Muscle layer of duodenum (tissue), 2 donors: ENCODE measurements at regions not wholly inside any gene's neighbourhood (a gene's known extent, or its start where the extent isn't known, plus 50 kb on each side); places are given as distances from the start of the nearest gene placed in this dataset.

Experiments
- H3K27ac ChIP-seq: one replicate; pipeline ENCODE4 v1.7.0; 2013; ENCODE audit warnings: mild to moderate bottlenecking, low read length
- H3K27me3 ChIP-seq: one replicate; pipeline ENCODE4 v1.7.0; 2013; ENCODE audit warnings: low read depth, mild to moderate bottlenecking, control low read depth, low read length
- H3K36me3 ChIP-seq, 2 donors: one replicate each; pipeline ENCODE4 v1.7.0; 2013; ENCODE audit warnings: low read length in 2 of 2, control low read depth in 1 of 2, mild to moderate bottlenecking in 1 of 2; ENCODE audit not compliant: insufficient read depth in 2 of 2, control insufficient read depth in 1 of 2
- H3K4me1 ChIP-seq, 2 donors: one replicate each; pipeline ENCODE4 v1.7.0; 2013; ENCODE audit warnings: low read length in 2 of 2, mild to moderate bottlenecking in 2 of 2, control low read depth in 1 of 2, moderate library complexity in 1 of 2; ENCODE audit not compliant: insufficient read depth in 2 of 2, control insufficient read depth in 1 of 2
- H3K4me3 ChIP-seq, 2 donors: one replicate each; pipeline ENCODE4 v1.7.0; 2013; ENCODE audit warnings: low read length in 2 of 2, low read depth in 1 of 2, mild to moderate bottlenecking in 1 of 2
- H3K9me3 ChIP-seq, 2 donors: one replicate each; pipeline ENCODE4 v1.7.0; 2013; ENCODE audit warnings: low read length in 2 of 2, control low read depth in 1 of 2, mild to moderate bottlenecking in 1 of 2; ENCODE audit not compliant: control insufficient read depth in 1 of 2
- donor health status: healthy.

GRCh38 chr2:220001751-220002150, 374.3 kb downstream of the SLC4A3 start:
- H3K9me3 ChIP-seq: no peaks in the 10 kb centered on the region
- no peak overlapping the region for H3K4me3 ChIP-seq
- H3K27me3 ChIP-seq: no peaks in the 10 kb centered on the region
- H3K27ac ChIP-seq: no peak overlapping the region
- H3K36me3 ChIP-seq: no peaks in the 10 kb centered on the region
- H3K4me1 ChIP-seq: no peaks in the 10 kb centered on the region

- no peak overlapping the region for H3K27ac ChIP-seq
Measured at GRCh38 chr2:220002251-220002650, 374.8 kb downstream of the SLC4A3 start.

DNA sequence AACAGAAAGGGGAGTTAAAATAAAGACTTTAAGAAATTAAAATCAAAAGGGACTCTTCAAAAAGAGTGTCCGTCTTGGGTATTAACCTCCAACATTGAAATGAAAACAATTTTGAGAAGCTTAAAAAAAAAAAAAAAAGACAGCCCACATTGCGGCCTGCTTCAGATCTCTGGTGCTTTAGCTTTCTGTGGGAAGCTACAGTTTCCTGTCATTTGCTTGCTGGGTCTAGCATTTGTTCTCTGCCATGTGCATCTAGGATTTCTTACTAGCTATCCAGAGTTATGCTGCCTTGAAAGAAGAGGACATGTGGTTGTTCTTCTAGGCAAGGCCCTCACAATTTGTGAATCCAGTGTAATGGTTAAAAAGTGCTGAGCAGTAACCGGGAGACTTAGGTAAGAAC, 375.3 kb downstream of the SLC4A3 start:
- no peak overlapping the region for H3K4me3 ChIP-seq
- no peaks in the 10 kb centered on the region for H3K4me1 ChIP-seq
- no peaks in the 10 kb centered on the region for H3K9me3 ChIP-seq
- no peak overlapping the region for H3K27ac ChIP-seq
- no peaks in the 10 kb centered on the region for H3K36me3 ChIP-seq
- no peaks in the 10 kb centered on the region for H3K27me3 ChIP-seq

More at GRCh38 chr2:220002251-220002650, 374.8 kb downstream of the SLC4A3 start:
- Histone ChIP-seq H3K27me3 (no peaks in the 10 kb centered on the region), H3K36me3 (no peaks in the 10 kb centered on the region), H3K4me3 (no peak overlapping the region), H3K9me3 (no peaks in the 10 kb centered on the region), H3K4me1 (no peaks in the 10 kb centered on the region)

DNA sequence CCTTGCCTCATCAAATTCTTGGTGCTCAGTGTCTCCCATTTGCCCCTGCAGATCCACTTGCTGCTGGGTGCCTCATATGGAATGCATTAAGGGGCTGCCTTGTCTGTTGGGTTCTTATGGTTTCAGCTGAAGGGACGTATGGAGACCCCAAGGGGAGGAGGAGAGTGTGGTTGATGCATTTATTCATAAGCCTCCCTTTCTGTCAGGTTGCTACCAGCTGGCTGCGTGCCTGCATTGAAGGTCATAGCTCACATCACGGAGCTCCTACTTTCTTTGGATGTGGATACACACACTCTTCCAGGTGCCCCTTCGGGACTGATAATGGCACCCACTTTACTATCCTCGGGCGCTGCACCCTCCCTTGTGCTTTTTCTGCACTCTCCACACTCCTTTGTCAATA, 377.9 kb downstream of the SLC4A3 start:
- Histone ChIP-seq H3K27ac (no peak overlapping the region), H3K9me3 (no peaks in the 10 kb centered on the region), H3K36me3 (no peaks in the 10 kb centered on the region), H3K4me1 (no peaks in the 10 kb centered on the region), H3K4me3 (no peak overlapping the region), H3K27me3 (no peaks in the 10 kb centered on the region)

DNA sequence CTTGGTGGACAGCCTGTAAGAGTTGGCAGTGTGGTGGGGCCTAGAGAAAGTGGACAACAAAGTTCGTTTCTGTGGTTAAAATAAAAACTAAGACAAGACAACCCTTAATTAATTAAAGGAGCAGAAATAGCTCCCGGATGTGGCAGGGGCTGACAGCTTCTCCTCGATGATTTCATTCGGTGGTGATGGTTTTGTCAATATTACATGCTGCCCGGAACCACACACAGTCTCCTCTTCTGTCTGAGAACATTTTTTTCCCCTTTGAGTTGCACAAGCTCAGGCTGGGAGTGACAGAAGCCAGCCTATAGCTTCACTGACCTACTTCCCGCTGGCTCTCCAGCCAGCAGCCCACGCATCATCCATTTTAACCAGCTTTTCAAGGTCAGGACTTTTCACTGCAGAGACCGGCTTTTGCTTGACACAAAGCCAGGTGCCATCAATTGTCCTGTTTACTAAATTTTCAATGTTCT, 378.8 kb downstream of the SLC4A3 start:
- H3K9me3 ChIP-seq: no peaks in the 10 kb centered on the region
- no peaks in the 10 kb centered on the region for H3K36me3 ChIP-seq
- no peaks in the 10 kb centered on the region for H3K27me3 ChIP-seq
- no peaks in the 10 kb centered on the region for H3K4me1 ChIP-seq
- H3K27ac ChIP-seq: no peak overlapping the region
- no peak overlapping the region for H3K4me3 ChIP-seq

- H3K9me3 ChIP-seq: peaks cover 0 to 3% of the 10 kb centered on the region in 2 donors
Measured at GRCh38 chr2:220011859-220012258, 384.4 kb downstream of the SLC4A3 start.

GRCh38 chr2:220014961-220015360, 387.5 kb downstream of the SLC4A3 start:
- Histone ChIP-seq H3K4me1 (no peaks in the 10 kb centered on the region), H3K36me3 (no peaks in the 10 kb centered on the region), H3K4me3 (no peak overlapping the region), H3K27ac (no peak overlapping the region), H3K9me3 (peaks cover 0 to 3% of the 10 kb centered on the region in 2 donors), H3K27me3 (no peaks in the 10 kb centered on the region)

More at GRCh38 chr2:220011859-220012258, 384.4 kb downstream of the SLC4A3 start:
- H3K27ac ChIP-seq: no peak overlapping the region
- no peaks in the 10 kb centered on the region for H3K27me3 ChIP-seq
- H3K4me3 ChIP-seq: no peak overlapping the region
- H3K4me1 ChIP-seq: no peaks in the 10 kb centered on the region
- no peaks in the 10 kb centered on the region for H3K36me3 ChIP-seq

DNA sequence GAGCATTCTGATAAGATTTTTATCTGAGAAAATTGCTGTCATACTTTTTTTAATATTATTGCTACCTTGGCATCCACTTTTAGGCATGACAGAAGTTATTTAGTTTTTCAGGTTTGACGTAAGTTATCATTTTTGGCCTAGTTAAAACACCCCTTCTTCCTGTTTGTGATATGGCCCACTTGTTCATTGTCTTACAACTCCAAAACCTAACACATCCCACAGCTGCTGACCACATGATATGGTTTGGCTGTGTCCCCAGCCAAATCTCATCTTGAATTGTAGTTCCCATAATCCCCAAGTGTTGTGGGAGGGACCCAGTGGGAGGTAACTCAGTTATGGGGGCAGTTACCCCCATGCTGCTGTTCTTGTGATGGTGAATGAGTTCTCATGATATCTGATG, 388.1 kb downstream of the SLC4A3 start:
- Histone ChIP-seq H3K27ac (no peak overlapping the region), H3K9me3 (peaks cover 0 to 3% of the 10 kb centered on the region in 2 donors), H3K4me1 (no peaks in the 10 kb centered on the region), H3K4me3 (no peak overlapping the region), H3K36me3 (no peaks in the 10 kb centered on the region), H3K27me3 (no peaks in the 10 kb centered on the region)

- Histone ChIP-seq H3K9me3 (no peaks in the 10 kb centered on the region), H3K4me1 (no peaks in the 10 kb centered on the region), H3K4me3 (no peak overlapping the region), H3K27me3 (no peaks in the 10 kb centered on the region), H3K36me3 (no peaks in the 10 kb centered on the region), H3K27ac (no peak overlapping the region)
Measured at GRCh38 chr2:220025207-220025606, 397.8 kb downstream of the SLC4A3 start.

GRCh38 chr2:220029013-220029412, 401.6 kb downstream of the SLC4A3 start:
- Histone ChIP-seq H3K4me1 (no peaks in the 10 kb centered on the region), H3K9me3 (no peaks in the 10 kb centered on the region), H3K4me3 (no peak overlapping the region), H3K27me3 (no peaks in the 10 kb centered on the region), H3K27ac (no peak overlapping the region), H3K36me3 (no peaks in the 10 kb centered on the region)

GRCh38 chr2:220033546-220033945, 406.1 kb downstream of the SLC4A3 start:
- H3K9me3 ChIP-seq: no peaks in the 10 kb centered on the region
- H3K4me3 ChIP-seq: no peak overlapping the region
- no peaks in the 10 kb centered on the region for H3K27me3 ChIP-seq
- no peak overlapping the region for H3K27ac ChIP-seq
- no peaks in the 10 kb centered on the region for H3K36me3 ChIP-seq
- no peaks in the 10 kb centered on the region for H3K4me1 ChIP-seq

DNA sequence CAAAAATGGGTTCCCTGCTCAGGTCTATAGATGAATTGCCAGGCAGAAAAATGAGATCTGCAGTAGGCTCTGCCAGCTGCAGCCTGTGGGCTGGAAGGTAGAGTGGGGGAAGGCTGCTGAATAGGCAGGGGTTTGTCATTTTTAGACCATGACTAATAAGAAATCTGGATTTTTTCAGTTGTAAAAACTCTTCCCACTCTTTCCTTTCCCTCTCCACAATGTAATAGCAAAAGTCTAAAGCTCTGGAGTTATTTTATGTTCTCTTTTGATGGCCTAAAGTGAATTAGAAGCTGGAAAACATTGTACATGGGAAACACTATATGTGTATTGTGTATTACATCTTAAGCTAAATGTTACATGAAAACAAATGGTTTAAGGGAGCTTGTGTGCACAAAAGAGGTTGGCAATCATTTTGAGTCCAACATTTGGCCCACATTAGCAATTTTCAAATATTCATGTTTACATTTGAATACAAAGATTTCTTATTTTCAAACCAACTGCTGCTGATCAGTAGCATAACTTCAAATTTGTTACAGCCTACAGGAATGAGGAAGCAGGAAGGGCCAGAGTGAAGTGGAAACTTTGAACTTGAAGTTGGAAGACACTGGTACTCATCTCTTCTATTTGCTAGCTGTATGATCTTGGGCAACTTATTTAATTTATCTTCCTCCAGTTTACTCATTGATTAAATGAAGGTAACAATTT, 407.1 kb downstream of the SLC4A3 start:
- Histone ChIP-seq H3K27ac (no peak overlapping the region), H3K36me3 (no peaks in the 10 kb centered on the region), H3K4me3 (no peak overlapping the region), H3K27me3 (no peaks in the 10 kb centered on the region), H3K4me1 (no peaks in the 10 kb centered on the region), H3K9me3 (no peaks in the 10 kb centered on the region)
